Kidney (tissue), 13 donors: ENCODE measurements at regions not wholly inside any gene's neighbourhood (a gene's known extent, or its start where the extent isn't known, plus 50 kb on each side); places are given as distances from the start of the nearest gene placed in this dataset.

ENCODE experiments used
- DNase-seq, 5 donors: peaks; one replicate each; pipeline ENCODE4 v3.0.0-alpha.2; 2013 to 2020
- FAIRE-seq: peaks from 2 replicates; lab custom pipeline; 2012; peaks lifted over from hg19 to GRCh38; lab: Jason Lieb, UNC
- H3K27ac ChIP-seq, 2 donors: one replicate each; pipeline ENCODE4 v1.7.0; 2013; ENCODE audit warnings: low read depth in 2 of 2, low read length in 2 of 2, inconsistent platforms in 1 of 2
- H3K27me3 ChIP-seq: one replicate; pipeline ENCODE4 v1.7.1; 2013; ENCODE audit warnings: low read length, inconsistent platforms; ENCODE audit not compliant: control insufficient read depth, insufficient read depth
- H3K36me3 ChIP-seq, 3 donors: one replicate each; pipeline versions ENCODE4 v1.7.0 to v1.7.1; 2013; ENCODE audit warnings: low read length in 3 of 3, control low read depth in 1 of 3, inconsistent platforms in 1 of 3; ENCODE audit not compliant: insufficient read depth in 3 of 3, control insufficient read depth in 2 of 3
- H3K4me1 ChIP-seq, 3 donors: one replicate each; pipeline versions ENCODE4 v1.7.0 to v1.7.1; 2013; ENCODE audit warnings: low read length in 3 of 3, inconsistent platforms in 1 of 3, low read depth in 1 of 3; ENCODE audit not compliant: control insufficient read depth in 2 of 3, insufficient read depth in 2 of 3
- H3K4me3 ChIP-seq, 3 donors: one replicate each; pipeline versions ENCODE4 v1.7.0 to v1.8.1; 2013; ENCODE audit warnings: low read length in 3 of 3, control low read depth in 1 of 3, inconsistent platforms in 1 of 3
- H3K9ac ChIP-seq, 3 donors: one replicate each; pipeline versions ENCODE4 v1.7.0 to v1.7.1; 2013; ENCODE audit warnings: low read length in 3 of 3, control low read depth in 1 of 3, inconsistent platforms in 1 of 3
- H3K9me3 ChIP-seq, 3 donors: one replicate each; pipeline versions ENCODE4 v1.7.0 to v1.7.1; 2013; ENCODE audit warnings: low read length in 3 of 3, control low read depth in 1 of 3, inconsistent platforms in 1 of 3; ENCODE audit not compliant: control insufficient read depth in 2 of 3, insufficient read depth in 1 of 3
- intact Hi-C: fragments of 100-400 bp; cut with DNase I; formaldehyde crosslinking; loops from one replicate; pipeline ENCODE4 v1.11.1; 2022
- TF ChIP-seq, protein P1 (sequence below): IDR thresholded peaks from 3 replicates; pipeline ENCODE4 v1.5.1; 2012; ENCODE audit warnings: mild to moderate bottlenecking, moderate library complexity, borderline replicate concordance; ENCODE audit not compliant: insufficient read depth; ENCODE audit errors: extremely low read depth
- donor health status: control.
- donor health status: control.
- donor health status: control.
- donor health status: control.
- donor health status: control.
- donor health status: DM: yes; HTN: yes; CAD: no.
- donor health status: Normal renal cell carcinoma (clear cell type).

GRCh38 chr1:244780311-244780710 is 55.1 kb upstream of the COX20 start:
- DNase-seq (no peak), FAIRE-seq (no peak)
- Histone ChIP-seq H3K4me3 (no peak overlapping the region), H3K27me3 (no peaks in the 10 kb centered on the region), H3K9ac (no peak overlapping the region), H3K27ac (no peak overlapping the region), H3K4me1 (no peaks in the 10 kb centered on the region), H3K36me3 (no peaks in the 10 kb centered on the region), H3K9me3 (no peaks in the 10 kb centered on the region)
- TF ChIP-seq, protein P1, sequence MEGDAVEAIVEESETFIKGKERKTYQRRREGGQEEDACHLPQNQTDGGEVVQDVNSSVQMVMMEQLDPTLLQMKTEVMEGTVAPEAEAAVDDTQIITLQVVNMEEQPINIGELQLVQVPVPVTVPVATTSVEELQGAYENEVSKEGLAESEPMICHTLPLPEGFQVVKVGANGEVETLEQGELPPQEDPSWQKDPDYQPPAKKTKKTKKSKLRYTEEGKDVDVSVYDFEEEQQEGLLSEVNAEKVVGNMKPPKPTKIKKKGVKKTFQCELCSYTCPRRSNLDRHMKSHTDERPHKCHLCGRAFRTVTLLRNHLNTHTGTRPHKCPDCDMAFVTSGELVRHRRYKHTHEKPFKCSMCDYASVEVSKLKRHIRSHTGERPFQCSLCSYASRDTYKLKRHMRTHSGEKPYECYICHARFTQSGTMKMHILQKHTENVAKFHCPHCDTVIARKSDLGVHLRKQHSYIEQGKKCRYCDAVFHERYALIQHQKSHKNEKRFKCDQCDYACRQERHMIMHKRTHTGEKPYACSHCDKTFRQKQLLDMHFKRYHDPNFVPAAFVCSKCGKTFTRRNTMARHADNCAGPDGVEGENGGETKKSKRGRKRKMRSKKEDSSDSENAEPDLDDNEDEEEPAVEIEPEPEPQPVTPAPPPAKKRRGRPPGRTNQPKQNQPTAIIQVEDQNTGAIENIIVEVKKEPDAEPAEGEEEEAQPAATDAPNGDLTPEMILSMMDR = no peak
- intact Hi-C loops = no loop called here

GRCh38 chr1:244782056-244782455 is 53.4 kb upstream of the COX20 start:
- Histone ChIP-seq H3K4me1 (no peaks in the 10 kb centered on the region), H3K27me3 (no peaks in the 10 kb centered on the region), H3K36me3 (no peaks in the 10 kb centered on the region), H3K9me3 (no peaks in the 10 kb centered on the region), H3K9ac (no peak overlapping the region), H3K4me3 (no peak overlapping the region), H3K27ac (no peak overlapping the region)
- TF ChIP-seq, protein P1 = no peak
- FAIRE-seq (no peak), DNase-seq (no peak)
- intact Hi-C loops = no loop called here

GRCh38 chr1:244783138-244783537 is 52.3 kb upstream of the COX20 start:
- Histone ChIP-seq H3K9ac (no peak overlapping the region), H3K4me3 (no peak overlapping the region), H3K27me3 (no peaks in the 10 kb centered on the region), H3K36me3 (no peaks in the 10 kb centered on the region), H3K4me1 (no peaks in the 10 kb centered on the region), H3K9me3 (no peaks in the 10 kb centered on the region), H3K27ac (no peak overlapping the region)
- no peak for FAIRE-seq
- DNase-seq = no peak
- intact Hi-C loops = no loop called here
- TF ChIP-seq, protein P1 = no peak
